NCI-H446 treated with DMSO at 0.1 percent for 48 hours (cell line): ENCODE measurements at regions not wholly inside any gene's neighbourhood (a gene's known extent, or its start where the extent isn't known, plus 50 kb on each side); places are given as distances from the start of the nearest gene placed in this dataset.
"Not testable (repeated sequence)": the region's sequence is repeated elsewhere in the genome, so short reads cannot be mapped to it uniquely, and the experiment has no call there.

Experiments
- DNase-seq: peaks from one replicate; lab custom pipeline; 2025; lab: John Stamatoyannopoulos, UW

- DNase-seq: no peak
Observed at GRCh38 chr14:48584031-48584430, 908.6 kb upstream of the MDGA2 start.

DNA sequence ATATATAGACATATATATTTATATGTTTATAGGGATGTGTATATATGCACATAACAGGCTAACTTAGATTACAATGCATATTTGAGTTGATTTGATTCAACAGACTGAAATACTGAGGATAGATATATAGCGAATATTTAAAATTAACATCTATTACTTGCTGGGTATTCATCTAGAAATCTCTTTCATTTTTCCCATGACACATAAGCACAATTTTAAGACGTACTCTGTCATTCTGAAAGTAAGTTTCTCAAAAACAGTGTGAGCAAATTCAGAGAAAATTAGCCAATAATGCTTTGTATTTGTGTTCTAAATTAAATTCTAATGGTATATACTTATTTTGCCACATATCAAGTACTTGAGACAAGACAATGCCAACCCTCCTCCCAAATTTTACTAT lies 907.5 kb upstream of the MDGA2 start:
- no peak for DNase-seq

DNA sequence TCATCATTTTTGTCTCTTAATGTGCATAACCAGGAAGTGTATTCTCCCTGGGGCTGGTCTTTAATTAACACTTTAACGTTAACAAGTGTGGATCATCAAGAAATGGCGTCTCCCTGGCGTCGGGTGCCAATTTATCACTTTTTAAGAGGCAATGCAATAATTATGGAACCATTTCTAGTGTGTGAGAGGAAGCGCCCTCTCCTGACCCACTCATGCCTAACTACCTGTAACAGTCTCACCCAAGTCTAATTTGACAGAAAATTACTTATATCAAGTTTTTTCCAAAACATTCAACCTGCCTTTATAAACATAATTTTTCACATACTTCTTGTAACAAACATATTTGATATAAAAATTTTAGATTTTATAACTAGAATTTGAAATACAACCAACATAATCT lies 905.3 kb upstream of the MDGA2 start:
- DNase-seq: no peak

DNA sequence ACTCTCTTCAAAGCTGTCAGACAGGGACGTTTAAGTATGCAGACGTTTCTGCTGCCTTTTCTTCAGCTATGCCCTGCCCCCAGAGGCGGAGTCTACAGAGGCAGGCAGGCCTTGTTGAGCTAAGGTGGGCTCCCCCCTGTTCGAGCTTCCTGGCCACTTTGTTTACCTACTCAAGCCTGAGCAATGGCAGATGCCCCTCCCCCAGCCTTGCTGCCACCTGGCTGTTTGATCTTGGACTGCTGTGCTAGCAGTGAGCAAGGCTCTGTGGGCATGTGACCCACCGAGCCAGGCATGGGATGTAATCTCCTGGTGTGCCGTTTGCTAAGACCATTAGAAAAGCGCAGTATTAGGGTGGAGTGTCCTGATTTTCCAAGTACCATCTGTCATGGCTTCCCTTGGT lies 900.4 kb upstream of the MDGA2 start:
- no peak for DNase-seq

GRCh38 chr14:48568688-48569087 lies 893.3 kb upstream of the MDGA2 start:
- no peak for DNase-seq

GRCh38 chr14:48568252-48568651 lies 892.8 kb upstream of the MDGA2 start:
- DNase-seq: no peak

DNA sequence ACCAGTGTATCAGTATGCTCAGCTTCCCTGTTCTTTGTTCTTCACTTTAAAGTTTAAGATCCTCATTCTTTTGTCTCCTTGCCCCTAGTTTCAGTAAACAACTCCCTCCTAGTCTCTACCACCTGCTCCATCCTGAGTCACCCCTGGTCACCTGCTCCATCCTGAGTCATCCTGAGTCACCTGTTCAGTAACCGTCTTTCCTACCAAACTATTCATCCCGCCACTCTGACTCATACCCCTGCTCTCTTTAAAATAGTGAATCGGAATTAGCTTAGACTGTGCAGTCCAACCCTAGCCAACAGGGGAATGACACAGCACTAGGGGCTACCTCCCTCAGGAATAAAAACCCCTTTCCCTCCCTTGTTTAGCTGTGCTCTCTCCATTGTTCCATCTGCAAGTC lies 888.1 kb upstream of the MDGA2 start:
- DNase-seq: no peak

DNA sequence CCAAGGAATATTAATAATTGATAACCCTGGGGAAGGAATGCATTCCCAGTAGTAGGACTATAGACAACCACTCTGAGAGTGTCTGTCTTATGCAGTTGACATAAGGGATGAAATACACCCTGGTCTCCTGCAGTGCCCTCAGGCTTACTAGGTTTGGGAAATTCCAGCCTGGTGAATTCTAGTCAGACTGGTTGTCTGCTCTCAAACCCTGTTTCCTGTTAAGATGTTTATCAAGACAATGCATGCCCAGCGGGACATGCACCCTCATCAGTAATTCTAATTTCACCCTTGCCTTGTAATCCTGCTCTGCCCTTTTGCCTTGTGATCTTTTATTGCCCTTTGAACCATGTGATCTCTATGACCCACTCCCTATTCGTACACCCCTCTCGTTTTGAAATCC lies 886.0 kb upstream of the MDGA2 start:
- not testable (repeated sequence) for DNase-seq

GRCh38 chr14:48560421-48560820 lies 885.0 kb upstream of the MDGA2 start:
- no peak for DNase-seq

DNA sequence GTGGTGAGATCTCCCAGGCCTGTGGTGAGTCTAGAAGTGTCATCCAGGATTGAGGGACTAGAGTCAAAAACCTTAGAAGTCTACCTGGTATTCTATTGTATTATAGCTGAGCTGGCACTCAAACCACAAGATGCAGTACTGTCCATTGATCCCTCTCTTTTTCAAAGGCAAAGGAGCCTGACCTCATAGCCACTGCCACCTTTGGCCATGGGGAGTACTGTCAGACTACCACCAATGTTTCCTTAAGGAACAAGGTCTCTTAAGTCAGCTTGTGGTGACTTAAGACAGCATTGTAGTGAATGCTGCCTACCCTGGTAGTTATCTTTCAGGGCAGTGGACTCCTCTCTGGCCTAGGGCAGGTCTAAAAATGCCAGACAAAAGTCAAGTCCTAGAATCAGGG lies 878.0 kb upstream of the MDGA2 start:
- DNase-seq: no peak

DNA sequence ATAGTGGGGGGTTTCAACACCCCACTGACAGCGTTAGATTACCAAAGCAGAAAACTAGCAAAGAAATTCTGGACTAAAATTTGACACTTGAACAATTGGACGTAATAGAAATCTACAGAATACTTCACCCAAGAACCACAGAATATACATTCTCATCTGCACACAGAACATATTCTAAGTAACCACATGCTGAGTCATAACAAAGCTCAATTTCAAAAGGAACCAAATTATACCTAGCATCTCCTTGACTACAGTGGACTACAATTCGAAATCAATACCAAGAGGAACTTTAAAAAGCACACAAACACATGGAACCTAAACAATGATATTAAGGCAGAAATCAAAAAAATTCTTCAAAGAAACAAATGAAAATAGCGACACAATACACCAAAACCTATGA lies 871.6 kb upstream of the MDGA2 start:
- DNase-seq: no peak

GRCh38 chr14:48537600-48537999 lies 862.2 kb upstream of the MDGA2 start:
- no peak for DNase-seq

DNA sequence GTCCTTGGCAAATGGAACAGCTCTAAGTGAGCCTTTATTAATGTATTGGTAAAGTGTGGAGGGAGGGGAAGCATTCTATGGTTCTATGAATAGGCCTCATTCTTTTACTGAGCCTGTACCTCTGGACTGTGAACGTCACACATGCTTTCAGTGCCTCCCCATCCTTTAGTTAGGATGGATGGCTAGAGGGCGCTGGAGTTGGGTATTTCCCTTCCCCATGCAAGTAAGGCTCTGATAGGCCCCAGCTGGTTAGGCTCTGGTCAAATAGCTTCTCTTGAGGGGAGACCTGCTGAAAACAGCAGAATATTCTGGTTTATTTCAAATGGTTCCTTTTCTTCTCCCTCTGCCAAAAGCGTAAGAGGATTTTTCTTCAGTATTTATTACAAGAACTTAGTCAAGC lies 860.9 kb upstream of the MDGA2 start:
- DNase-seq: no peak

GRCh38 chr14:48527832-48528231 lies 852.4 kb upstream of the MDGA2 start:
- no peak for DNase-seq

- DNase-seq: no peak
Observed at GRCh38 chr14:48526307-48526706, 850.9 kb upstream of the MDGA2 start.

DNA sequence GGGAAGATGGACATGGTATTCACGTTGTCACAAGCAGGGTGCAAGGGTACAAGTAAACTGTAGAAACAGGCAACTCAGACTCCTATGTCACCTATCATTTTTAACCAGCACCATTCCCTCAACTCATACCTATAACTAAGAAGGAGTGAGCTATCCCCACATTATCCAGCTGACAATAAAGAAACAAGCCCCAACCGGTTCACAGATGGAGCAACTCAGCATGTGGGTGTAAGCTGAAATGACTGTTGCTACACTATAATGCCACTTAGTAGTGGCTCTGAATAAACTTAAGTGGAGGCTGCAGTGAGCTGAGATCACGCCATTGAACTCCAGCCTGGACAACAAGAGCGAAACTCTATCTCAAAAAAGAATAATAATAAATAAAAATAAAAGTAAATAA lies 829.5 kb upstream of the MDGA2 start:
- no peak for DNase-seq

- no peak for DNase-seq
Observed at GRCh38 chr14:48490756-48491155, 815.4 kb upstream of the MDGA2 start.

DNA sequence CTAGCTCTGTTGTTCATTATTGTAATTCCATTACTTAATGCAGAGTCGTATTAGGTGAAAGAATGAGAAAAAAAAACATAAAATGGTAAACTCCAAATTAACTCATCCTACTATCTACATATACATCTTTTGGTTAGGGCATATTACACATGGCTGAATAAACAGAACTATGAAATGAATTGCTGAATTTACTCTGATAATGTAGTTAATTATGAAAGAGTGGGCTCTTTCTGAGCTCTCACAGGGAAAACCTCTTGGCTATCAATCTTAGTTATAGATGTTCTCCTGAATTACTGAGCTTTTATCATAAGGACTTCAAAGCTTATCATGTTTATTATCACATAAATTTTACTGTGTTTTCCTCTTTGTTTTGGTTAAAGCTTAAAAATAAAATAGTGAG lies 798.5 kb upstream of the MDGA2 start:
- DNase-seq: no peak

DNA sequence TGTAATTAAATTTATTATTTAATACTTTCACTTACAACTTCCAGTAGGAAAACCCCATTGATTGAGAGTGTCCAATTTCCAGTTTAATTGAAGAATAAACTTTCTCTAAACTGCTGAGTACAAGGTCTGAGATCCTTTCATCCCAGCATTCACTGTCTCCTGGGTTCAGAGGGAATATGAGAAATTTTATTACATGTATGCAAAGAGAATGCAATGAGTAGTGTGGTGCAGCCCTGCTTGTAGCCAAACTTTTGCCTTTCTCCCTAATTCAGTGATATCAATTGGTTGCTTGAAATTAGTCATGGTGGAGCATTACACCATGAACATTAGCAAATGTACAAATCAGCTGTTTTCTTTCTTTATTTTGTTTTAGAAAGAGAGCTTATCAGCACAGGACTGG lies 780.6 kb upstream of the MDGA2 start:
- DNase-seq: no peak

DNA sequence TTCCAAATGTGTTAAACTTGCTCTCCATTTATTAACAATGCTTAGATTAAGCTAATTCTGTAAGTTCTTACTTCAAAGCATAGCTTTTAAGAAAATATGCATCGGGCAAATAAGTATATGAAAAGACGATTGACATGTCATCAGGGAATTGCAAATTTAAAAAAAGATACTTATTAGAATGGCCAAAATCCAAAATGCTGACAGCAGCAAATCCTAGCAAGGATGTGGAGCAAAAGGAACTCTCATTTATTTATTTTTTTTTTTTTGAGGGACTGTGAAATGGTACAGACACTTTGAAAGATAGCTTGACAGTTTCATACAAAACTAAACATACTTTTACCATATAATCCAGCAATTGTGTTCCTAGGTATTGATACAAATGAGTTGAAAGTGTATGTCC lies 779.5 kb upstream of the MDGA2 start:
- no peak for DNase-seq

DNA sequence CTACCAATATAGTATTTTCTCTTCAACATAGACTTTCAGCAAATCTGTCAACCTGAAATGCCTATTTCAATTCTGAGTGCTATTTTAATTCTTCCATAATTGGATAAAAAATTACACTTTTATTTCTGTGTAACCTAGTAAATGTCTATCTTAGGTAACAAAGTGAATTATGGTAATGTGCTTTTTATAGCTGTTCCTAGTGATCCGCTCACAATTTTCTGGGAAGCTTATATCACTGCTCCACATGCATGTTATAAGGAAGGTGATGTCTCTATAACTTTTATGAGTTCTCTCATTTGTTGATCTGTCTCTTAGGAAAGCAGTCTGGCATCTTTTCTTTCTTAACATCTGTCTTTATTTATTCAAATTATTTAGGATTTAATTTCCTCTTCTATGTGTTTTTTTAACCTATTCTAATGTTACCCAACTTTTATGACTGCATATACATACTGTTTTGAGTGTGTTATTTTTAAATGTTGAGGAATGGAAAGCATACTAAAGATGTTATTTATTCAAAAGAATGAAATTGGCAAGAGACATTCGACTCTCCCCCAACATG lies 777.1 kb upstream of the MDGA2 start:
- no peak for DNase-seq

DNA sequence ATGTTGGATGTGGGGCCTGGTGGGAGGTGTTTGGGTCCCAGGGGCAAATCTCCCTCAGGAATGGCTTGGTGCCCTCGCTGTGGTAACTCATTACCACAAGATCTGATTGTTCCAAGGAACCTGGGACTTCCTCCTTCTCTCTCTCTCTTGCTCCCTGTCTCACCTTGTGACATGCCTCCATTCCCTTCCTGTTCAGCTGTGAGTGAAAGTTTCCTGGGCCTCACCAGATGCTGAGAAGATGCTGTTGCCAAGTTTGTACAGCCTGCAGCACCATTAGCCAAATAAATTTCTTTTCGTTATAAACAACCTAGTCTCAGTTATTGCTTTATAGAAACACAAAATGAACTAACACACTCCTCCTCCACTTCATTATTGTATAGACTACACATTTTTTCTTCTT lies 759.8 kb upstream of the MDGA2 start:
- no peak for DNase-seq

DNA sequence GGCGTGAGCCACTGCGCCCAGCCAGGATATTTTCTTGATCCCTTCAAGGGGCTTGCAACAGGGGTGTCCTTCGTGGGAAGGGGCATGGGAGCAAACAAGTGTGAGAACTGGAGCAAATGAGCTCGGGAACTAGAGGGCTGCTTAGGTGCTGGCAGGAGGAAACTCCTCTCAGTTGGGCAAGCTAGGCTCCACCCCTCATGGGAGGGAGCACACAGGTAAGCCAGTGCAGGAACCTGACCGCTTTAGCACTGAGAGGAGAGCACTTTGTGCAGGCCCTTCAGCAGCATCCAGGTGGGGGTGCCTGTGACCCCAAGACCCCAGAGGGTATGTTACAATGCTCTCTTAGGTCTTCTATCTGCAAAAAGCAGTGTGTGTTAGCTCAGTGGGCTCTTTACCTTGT lies 755.4 kb upstream of the MDGA2 start:
- DNase-seq: no peak

DNA sequence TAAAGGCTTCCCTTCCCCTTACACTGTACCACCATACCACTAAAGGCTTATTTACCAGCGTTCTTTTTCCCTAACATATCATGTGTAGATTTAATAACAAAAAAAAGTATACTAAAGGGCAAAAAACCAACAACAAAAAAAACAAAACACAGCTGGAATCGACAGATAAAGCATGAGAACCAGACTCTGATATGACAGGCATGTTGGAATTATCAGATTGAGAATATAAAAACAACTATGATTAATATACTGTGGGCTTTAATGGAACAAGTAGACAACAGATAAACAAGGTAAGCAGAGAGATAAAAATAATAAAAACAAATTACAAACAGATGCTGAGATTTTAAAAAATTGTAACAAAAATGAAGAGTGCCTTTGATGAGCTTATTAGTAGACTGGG lies 754.1 kb upstream of the MDGA2 start:
- no peak for DNase-seq
